ENCODE measurements at regions not wholly inside any gene's neighbourhood (a gene's known extent, or its start where the extent isn't known, plus 50 kb on each side); places are given as distances from the start of the nearest gene placed in this dataset.
"Not testable (repeated sequence)": the region's sequence is repeated elsewhere in the genome, so short reads cannot be mapped to it uniquely, and the experiment has no call there.

- not testable (repeated sequence) for TF ChIP-seq CTCF (optimal IDR thresholded peaks at IDR 0.05 in 1 of 3, IDR thresholded peaks at IDR 0.05 in 1 of 3, conservative IDR thresholded peaks at IDR 0.05 in 1 of 3; ENCODE audit: extremely low read depth in 1 of 3, insufficient read depth in 2 of 3, low read length in 3 of 3); EZH2 (IDR thresholded peaks at IDR 0.05; ENCODE audit: low read length)
Measured at GRCh38 chr13:22965858-22966239, 214.9 kb upstream of the SGCG start.

Data from keratinocyte (primary cell).